PC-3 (cell line): ENCODE measurements at regions not wholly inside any gene's neighbourhood (a gene's known extent, or its start where the extent isn't known, plus 50 kb on each side); places are given as distances from the start of the nearest gene placed in this dataset.

Experiments used
- ATAC-seq: fragments of 200-7000 bp; cut with Tn5 transposase; 2 replicates; pipeline ENCODE4 v1.9.1; 2020; ENCODE audit warnings: mild to moderate bottlenecking, moderate library complexity
- BruUV-seq: library from RNA; stranded (reverse); fragments of 400-500 nt; replicated peaks from 2 replicates; lab custom pipeline; 2021; lab: Mats Ljungman, UMichigan
- CTCF ChIA-PET: fragments of 300-600 bp; sonication (Branson Sonifier 250); formaldehyde crosslinking; loops from one replicate; lab custom pipeline; 2022; ENCODE audit warnings: antibody characterized with exemption; lab: Charles Lee
- POLR2A ChIA-PET: fragments of 300-600 bp; sonication (Branson Sonifier 250); formaldehyde crosslinking; loops from one replicate; lab custom pipeline; 2022; ENCODE audit warnings: antibody characterized with exemption; ENCODE audit not compliant: unreplicated experiment; lab: Charles Lee
- DNase-seq: peaks from one replicate; pipeline ENCODE4 v3.0.0-alpha.2; 2015
- H2AFZ ChIP-seq: fragments of 300-600 bp; sonication (generic); 2 replicates; pipeline ENCODE4 v1.6.0; 2016; ENCODE audit warnings: antibody characterized with exemption, low read length
- H3F3A ChIP-seq: fragments of 300-600 bp; sonication (generic); one replicate; pipeline ENCODE4 v1.6.0; 2017; ENCODE audit warnings: antibody characterized with exemption, low read length, control low read depth, mild to moderate bottlenecking; ENCODE audit not compliant: unreplicated experiment
- H3K27ac ChIP-seq: fragments of 300-600 bp; sonication (generic); 2 replicates; pipeline ENCODE4 v1.5.1; 2016; ENCODE audit warnings: mild to moderate bottlenecking, low read length
- H3K27me3 ChIP-seq: fragments of 300-600 bp; sonication (generic); 2 replicates; pipeline ENCODE4 v1.6.1; 2016; ENCODE audit warnings: low read length, mixed read lengths
- H3K36me3 ChIP-seq: fragments of 300-600 bp; sonication (generic); 2 replicates; pipeline ENCODE4 v1.6.1; 2016; ENCODE audit warnings: low read depth, mixed run types, low read length, mixed read lengths
- H3K4me1 ChIP-seq: fragments of 300-600 bp; sonication (generic); 2 replicates; pipeline ENCODE4 v1.5.1; 2016; ENCODE audit warnings: low read length; ENCODE audit not compliant: insufficient read depth
- H3K4me2 ChIP-seq: fragments of 300-600 bp; sonication (generic); 2 replicates; pipeline ENCODE4 v1.6.0; 2016; ENCODE audit warnings: low read length
- H3K4me3 ChIP-seq: fragments of 300-600 bp; sonication (generic); 2 replicates; pipeline ENCODE4 v1.5.1; 2016; ENCODE audit warnings: mild to moderate bottlenecking, low read length, mixed read lengths
- H3K79me2 ChIP-seq: fragments of 300-600 bp; sonication (generic); 2 replicates; pipeline ENCODE4 v1.6.1; 2017; ENCODE audit warnings: low read length, mixed read lengths
- H3K9ac ChIP-seq: fragments of 300-600 bp; sonication (generic); 2 replicates; pipeline ENCODE4 v1.6.0; 2016; ENCODE audit warnings: mild to moderate bottlenecking, low read length
- H3K9me2 ChIP-seq: fragments of 300-600 bp; sonication (generic); replicated peaks from 2 replicates; pipeline ENCODE4 v1.6.1; 2016; ENCODE audit warnings: mixed run types, low read length, mixed read lengths
- H3K9me3 ChIP-seq: fragments of 300-600 bp; sonication (generic); 2 replicates; pipeline ENCODE4 v1.6.1; 2016; ENCODE audit warnings: low read length, mixed read lengths
- H4K20me1 ChIP-seq: fragments of 300-600 bp; sonication (generic); 2 replicates; pipeline ENCODE4 v1.6.1; 2016; ENCODE audit warnings: low read length, mixed read lengths
- EZH2 ChIP-seq: fragments of 300-600 bp; sonication (generic); IDR thresholded peaks from one replicate; pipeline ENCODE4 v1.6.1; 2017; ENCODE audit warnings: antibody characterized with exemption, mild to moderate bottlenecking, low read length; ENCODE audit not compliant: unreplicated experiment
- EZH2phosphoT487 ChIP-seq: fragments of 300-600 bp; sonication (generic); IDR thresholded peaks from 2 replicates; pipeline ENCODE4 v1.6.1; 2018; ENCODE audit warnings: mild to moderate bottlenecking, antibody characterized with exemption, low read length, borderline replicate concordance
- intact Hi-C: fragments of 100-400 bp; cut with micrococcal nuclease; formaldehyde crosslinking; loops from 2 replicates; pipeline ENCODE4 v1.9.0; 2023
- TF ChIP-seq, protein P1 (sequence below): fragments of 300-600 bp; sonication (generic); conservative IDR thresholded peaks from 2 replicates; pipeline ENCODE4 v1.5.1; 2017; ENCODE audit warnings: antibody characterized with exemption, low read depth, mild to moderate bottlenecking, low read length

- no peak for TF ChIP-seq EZH2
- TF ChIP-seq, protein P1, sequence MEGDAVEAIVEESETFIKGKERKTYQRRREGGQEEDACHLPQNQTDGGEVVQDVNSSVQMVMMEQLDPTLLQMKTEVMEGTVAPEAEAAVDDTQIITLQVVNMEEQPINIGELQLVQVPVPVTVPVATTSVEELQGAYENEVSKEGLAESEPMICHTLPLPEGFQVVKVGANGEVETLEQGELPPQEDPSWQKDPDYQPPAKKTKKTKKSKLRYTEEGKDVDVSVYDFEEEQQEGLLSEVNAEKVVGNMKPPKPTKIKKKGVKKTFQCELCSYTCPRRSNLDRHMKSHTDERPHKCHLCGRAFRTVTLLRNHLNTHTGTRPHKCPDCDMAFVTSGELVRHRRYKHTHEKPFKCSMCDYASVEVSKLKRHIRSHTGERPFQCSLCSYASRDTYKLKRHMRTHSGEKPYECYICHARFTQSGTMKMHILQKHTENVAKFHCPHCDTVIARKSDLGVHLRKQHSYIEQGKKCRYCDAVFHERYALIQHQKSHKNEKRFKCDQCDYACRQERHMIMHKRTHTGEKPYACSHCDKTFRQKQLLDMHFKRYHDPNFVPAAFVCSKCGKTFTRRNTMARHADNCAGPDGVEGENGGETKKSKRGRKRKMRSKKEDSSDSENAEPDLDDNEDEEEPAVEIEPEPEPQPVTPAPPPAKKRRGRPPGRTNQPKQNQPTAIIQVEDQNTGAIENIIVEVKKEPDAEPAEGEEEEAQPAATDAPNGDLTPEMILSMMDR, result no peak
- ChIA-PET POLR2A (no interaction called here), CTCF (no interaction called here)
- BruUV-seq, result no TSS peak
- Histone ChIP-seq H3F3A (no peaks in the 10 kb centered on the region), H3K4me1 (no peaks in the 10 kb centered on the region), H2AFZ (peak overlapping the region; percentile 56), H3K79me2 (no peaks in the 10 kb centered on the region), H3K4me2 (peak overlapping the region; percentile 48), H3K27me3 (no peaks in the 10 kb centered on the region), H3K9ac (no peak overlapping the region), H3K36me3 (no peaks in the 10 kb centered on the region), H3K4me3 (0 out of 2 replicates have a peak overlapping the region, but pooled peaks have one; percentile 31), H3K27ac (no peak overlapping the region), H4K20me1 (no peaks in the 10 kb centered on the region), H3K9me2 (no peaks in the 10 kb centered on the region), H3K9me3 (no peaks in the 10 kb centered on the region)
- peak; percentile 45 for ATAC-seq
- peak; percentile 7 for DNase-seq
- intact Hi-C loops, result loop anchor here (1.0 kb wide), 4 partner anchors 187 to 916 kb away; no protein-coding TSS in a partner anchor
Observed at GRCh38 chrX:88612870-88613329, 134.1 kb upstream of the CPXCR1 start.

DNA sequence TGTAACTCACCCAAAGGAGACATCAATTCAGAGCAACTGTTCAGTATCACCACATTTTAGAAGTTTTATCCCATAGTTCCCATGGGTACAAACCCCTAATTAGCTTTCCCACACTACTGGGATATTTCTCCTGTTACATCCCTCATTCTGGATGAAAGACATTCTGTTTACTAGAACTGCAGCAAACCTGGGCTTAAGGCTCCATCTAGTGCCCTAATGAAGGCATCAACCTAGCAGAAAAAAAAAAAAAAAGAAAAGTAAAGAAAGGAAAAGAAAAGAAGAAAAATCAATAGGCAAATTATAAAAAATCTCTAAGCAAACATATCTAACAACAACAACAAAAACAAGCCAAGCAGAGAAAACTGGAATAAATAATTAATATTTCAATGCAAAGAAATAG lies 133.7 kb upstream of the CPXCR1 start:
- CTCF ChIA-PET, result no interaction called here

GRCh38 chrX:88621278-88621677 lies 125.7 kb upstream of the CPXCR1 start:
- Histone ChIP-seq H3K4me1 (no peaks in the 10 kb centered on the region), H3K9ac (no peak overlapping the region), H3K9me2 (no peaks in the 10 kb centered on the region), H3K9me3 (no peaks in the 10 kb centered on the region), H3K4me2 (no peak overlapping the region), H3K36me3 (no peaks in the 10 kb centered on the region), H3F3A (no peaks in the 10 kb centered on the region), H3K27me3 (no peaks in the 10 kb centered on the region), H3K79me2 (no peaks in the 10 kb centered on the region), H3K27ac (no peak overlapping the region), H2AFZ (no peak overlapping the region), H4K20me1 (no peaks in the 10 kb centered on the region), H3K4me3 (no peak overlapping the region)
- POLR2A ChIA-PET, result no interaction called here
- DNase-seq (no peak), ATAC-seq (no peak)
- no TSS peak for BruUV-seq
- CTCF ChIA-PET, result no interaction called here
- TF ChIP-seq, protein P1, result no peak
- intact Hi-C loops, result no loop called here

More for the DNA sequence above, 133.7 kb upstream of the CPXCR1 start:
- Histone ChIP-seq H2AFZ (peak overlapping the region; percentile 56; the same call in 1 of the 2 replicates), H3K4me1 (no peaks in the 10 kb centered on the region), H3K9me2 (no peaks in the 10 kb centered on the region), H3K9me3 (no peaks in the 10 kb centered on the region), H3K27me3 (no peaks in the 10 kb centered on the region), H4K20me1 (no peaks in the 10 kb centered on the region), H3K4me2 (peak overlapping the region; percentile 48), H3K9ac (no peak overlapping the region), H3F3A (no peaks in the 10 kb centered on the region), H3K4me3 (0 out of 2 replicates have a peak overlapping the region, but pooled peaks have one; percentile 31), H3K79me2 (no peaks in the 10 kb centered on the region), H3K27ac (no peak overlapping the region), H3K36me3 (no peaks in the 10 kb centered on the region)
- intact Hi-C loops, result loop anchor here (1.0 kb wide), 4 partner anchors 187 to 916 kb away; no protein-coding TSS in a partner anchor
- TF ChIP-seq EZH2 (no peak), EZH2phosphoT487 (no peak)
- TF ChIP-seq, protein P1, result peak; percentile 72
- peak; percentile 45 for DNase-seq
- ATAC-seq, result peak; percentile 72
- BruUV-seq, result no TSS peak
- POLR2A ChIA-PET, result no interaction called here
